ENCODE measurements at regions not wholly inside any gene's neighbourhood (a gene's known extent, or its start where the extent isn't known, plus 50 kb on each side); places are given as distances from the start of the nearest gene placed in this dataset.

- intact Hi-C loops (cut with micrococcal nuclease; ENCODE audit: unreplicated experiment): no loop called here
- Histone ChIP-seq H4K20me1 (ENCODE audit: insufficient read depth, low read length) (no peaks in the 10 kb centered on the region), H3K9me3 (ENCODE audit: low read length) (no peaks in the 10 kb centered on the region), H3K27ac (ENCODE audit: low read depth, low read length, poor library complexity, severe bottlenecking) (no peak overlapping the region), H3K4me3 (ENCODE audit: low read depth, low read length, poor library complexity, severe bottlenecking) (no peak overlapping the region), H3K4me2 (ENCODE audit: low read length) (no peak overlapping the region), H3K36me3 (ENCODE audit: insufficient read depth, low read length) (no peaks in the 10 kb centered on the region), H3K4me1 (ENCODE audit: insufficient read depth, low read length, poor library complexity, severe bottlenecking) (no peaks in the 10 kb centered on the region), H2AFZ (ENCODE audit: low read length) (no peak overlapping the region), H3K9me2 (ENCODE audit: insufficient read depth, low read length) (no peaks in the 10 kb centered on the region), H3K79me2 (ENCODE audit: insufficient read depth, low read depth, low read length) (no peaks in the 10 kb centered on the region)
- ChIA-PET CTCF (ENCODE audit: unreplicated experiment) (no interaction called here), POLR2A (no interaction called here)
- BruUV-seq (replicated peaks): no TSS peak
- no peak for DNase-seq (ENCODE audit: low spot score)
- no peak for TF ChIP-seq CTCF (conservative IDR thresholded peaks at IDR 0.05; ENCODE audit: low read length)
Measured at GRCh38 chr1:242754125-242754524, 229.6 kb upstream of the PLD5 start.

DNA sequence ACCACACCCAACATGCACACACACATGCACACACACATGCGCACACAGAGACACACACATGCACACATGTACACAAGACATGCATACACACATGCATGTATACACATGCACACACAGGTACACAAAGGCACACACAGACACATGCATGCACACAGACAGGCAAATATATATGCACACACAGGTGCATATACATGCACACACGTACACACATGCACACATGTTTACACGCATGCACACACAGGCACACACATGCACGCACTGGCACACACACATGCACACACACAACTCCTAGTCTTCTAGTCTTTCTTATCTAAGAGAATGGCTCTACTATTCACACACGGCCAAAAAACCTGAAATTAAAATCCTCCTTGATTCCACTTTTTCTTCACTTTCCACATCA, 222.7 kb upstream of the PLD5 start:
- H3K9me2 ChIP-seq (ENCODE audit: insufficient read depth, low read length): no peaks in the 10 kb centered on the region
- TF ChIP-seq EZH2phosphoT487 (IDR thresholded peaks at IDR 0.05; ENCODE audit: borderline replicate concordance, low read depth, low read length) (no peak), CTCF (conservative IDR thresholded peaks at IDR 0.05; ENCODE audit: low read length) (no peak)
- no peak overlapping the region for H3K27ac ChIP-seq (ENCODE audit: low read depth, low read length, poor library complexity, severe bottlenecking)
- ChIA-PET CTCF (ENCODE audit: unreplicated experiment) (no interaction called here), POLR2A (interaction anchor here (0.7 kb wide), 1 partner anchor 195 kb away, joined by 3 read pairs; no protein-coding TSS in a partner anchor)
- no peaks in the 10 kb centered on the region for H4K20me1 ChIP-seq (ENCODE audit: insufficient read depth, low read length)
- H2AFZ ChIP-seq (ENCODE audit: low read length): no peak overlapping the region
- no peaks in the 10 kb centered on the region for H3K79me2 ChIP-seq (ENCODE audit: insufficient read depth, low read depth, low read length)
- no peak overlapping the region for H3K4me2 ChIP-seq (ENCODE audit: low read length)
- DNase-seq (ENCODE audit: low spot score): no peak
- no peaks in the 10 kb centered on the region for H3K9me3 ChIP-seq (ENCODE audit: low read length)
- no peak overlapping the region for H3K4me3 ChIP-seq (ENCODE audit: low read depth, low read length, poor library complexity, severe bottlenecking)
- H3K4me1 ChIP-seq (ENCODE audit: insufficient read depth, low read length, poor library complexity, severe bottlenecking): no peaks in the 10 kb centered on the region
- intact Hi-C loops (cut with micrococcal nuclease; ENCODE audit: unreplicated experiment): no loop called here
- BruUV-seq (replicated peaks): no TSS peak
- H3K36me3 ChIP-seq (ENCODE audit: insufficient read depth, low read length): no peaks in the 10 kb centered on the region

DNA sequence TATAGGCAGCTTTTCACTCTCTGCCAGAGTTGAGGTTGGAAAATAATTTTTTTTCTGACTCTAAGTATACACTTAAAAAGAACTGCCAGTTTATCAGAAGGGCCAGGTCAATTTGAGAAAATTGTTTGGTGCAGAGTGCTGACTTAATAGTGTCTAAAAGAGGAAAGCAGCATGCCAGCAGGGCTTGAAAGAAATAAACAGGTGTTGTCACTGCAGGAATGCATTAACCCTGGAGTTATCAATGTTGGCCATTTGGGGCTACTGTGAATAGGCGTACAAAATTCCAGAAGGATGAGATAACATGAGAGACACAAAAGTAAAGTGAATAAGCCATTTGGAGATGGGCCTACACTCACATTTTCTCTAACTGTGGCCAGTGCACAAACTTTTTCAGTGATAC, 220.6 kb upstream of the PLD5 start:
- intact Hi-C loops (cut with micrococcal nuclease; ENCODE audit: unreplicated experiment): no loop called here
- H3K9me2 ChIP-seq (ENCODE audit: insufficient read depth, low read length): no peaks in the 10 kb centered on the region
- DNase-seq (ENCODE audit: low spot score): no peak
- H3K27ac ChIP-seq (ENCODE audit: low read depth, low read length, poor library complexity, severe bottlenecking): no peak overlapping the region
- ChIA-PET CTCF (ENCODE audit: unreplicated experiment) (no interaction called here), POLR2A (interaction anchor here (1.2 kb wide), 1 partner anchor 15 kb away, joined by 3 read pairs; no protein-coding TSS in a partner anchor)
- no peak overlapping the region for H2AFZ ChIP-seq (ENCODE audit: low read length)
- TF ChIP-seq CTCF (conservative IDR thresholded peaks at IDR 0.05; ENCODE audit: low read length) (no peak), EZH2phosphoT487 (IDR thresholded peaks at IDR 0.05; ENCODE audit: borderline replicate concordance, low read depth, low read length) (no peak)
- BruUV-seq (replicated peaks): no TSS peak
- no peaks in the 10 kb centered on the region for H3K9me3 ChIP-seq (ENCODE audit: low read length)
- H3K36me3 ChIP-seq (ENCODE audit: insufficient read depth, low read length): no peaks in the 10 kb centered on the region
- H3K4me2 ChIP-seq (ENCODE audit: low read length): no peak overlapping the region
- no peaks in the 10 kb centered on the region for H3K4me1 ChIP-seq (ENCODE audit: insufficient read depth, low read length, poor library complexity, severe bottlenecking)
- no peaks in the 10 kb centered on the region for H3K79me2 ChIP-seq (ENCODE audit: insufficient read depth, low read depth, low read length)
- no peaks in the 10 kb centered on the region for H4K20me1 ChIP-seq (ENCODE audit: insufficient read depth, low read length)
- no peak overlapping the region for H3K4me3 ChIP-seq (ENCODE audit: low read depth, low read length, poor library complexity, severe bottlenecking)

Data from OCI-LY7 (cell line).